Panc1 (cell line): ENCODE measurements at regions not wholly inside any gene's neighbourhood (a gene's known extent, or its start where the extent isn't known, plus 50 kb on each side); places are given as distances from the start of the nearest gene placed in this dataset.
A peak's percentile ranks its signal among the peaks of the same experiment; 100 is the strongest.

Source experiments
- POLR2AphosphoS5 ChIP-seq: IDR thresholded peaks from 2 replicates; pipeline ENCODE4 v1.6.1; 2012; ENCODE audit warnings: mild to moderate bottlenecking, low read depth, low read length, moderate library complexity
- SIN3A ChIP-seq: IDR thresholded peaks from 2 replicates; pipeline ENCODE4 v1.6.1; 2012; ENCODE audit warnings: low read depth, mild to moderate bottlenecking, low read length, moderate library complexity, borderline replicate concordance; ENCODE audit not compliant: insufficient read depth
- TF ChIP-seq, protein P1 (sequence below): fragments of 450-650 bp; IDR thresholded peaks from 2 replicates; pipeline ENCODE4 v1.5.1; 2017; ENCODE audit warnings: mild to moderate bottlenecking
- TF ChIP-seq, protein P2 (sequence below), 2 experiments: IDR thresholded peaks; 2 replicates each; pipeline ENCODE4 v1.6.1; 2011 to 2012; ENCODE audit warnings: low read depth in 2 of 2, control low read depth in 1 of 2, low read length in 1 of 2, mild to moderate bottlenecking in 1 of 2, moderate library complexity in 1 of 2; ENCODE audit not compliant: insufficient read depth in 1 of 2

GRCh38 chr13:72255908-72256307, 388.9 kb upstream of the DACH1 start:
- no peak for TF ChIP-seq POLR2AphosphoS5
- TF ChIP-seq, protein P1, sequence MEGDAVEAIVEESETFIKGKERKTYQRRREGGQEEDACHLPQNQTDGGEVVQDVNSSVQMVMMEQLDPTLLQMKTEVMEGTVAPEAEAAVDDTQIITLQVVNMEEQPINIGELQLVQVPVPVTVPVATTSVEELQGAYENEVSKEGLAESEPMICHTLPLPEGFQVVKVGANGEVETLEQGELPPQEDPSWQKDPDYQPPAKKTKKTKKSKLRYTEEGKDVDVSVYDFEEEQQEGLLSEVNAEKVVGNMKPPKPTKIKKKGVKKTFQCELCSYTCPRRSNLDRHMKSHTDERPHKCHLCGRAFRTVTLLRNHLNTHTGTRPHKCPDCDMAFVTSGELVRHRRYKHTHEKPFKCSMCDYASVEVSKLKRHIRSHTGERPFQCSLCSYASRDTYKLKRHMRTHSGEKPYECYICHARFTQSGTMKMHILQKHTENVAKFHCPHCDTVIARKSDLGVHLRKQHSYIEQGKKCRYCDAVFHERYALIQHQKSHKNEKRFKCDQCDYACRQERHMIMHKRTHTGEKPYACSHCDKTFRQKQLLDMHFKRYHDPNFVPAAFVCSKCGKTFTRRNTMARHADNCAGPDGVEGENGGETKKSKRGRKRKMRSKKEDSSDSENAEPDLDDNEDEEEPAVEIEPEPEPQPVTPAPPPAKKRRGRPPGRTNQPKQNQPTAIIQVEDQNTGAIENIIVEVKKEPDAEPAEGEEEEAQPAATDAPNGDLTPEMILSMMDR = peak; percentile 36
- no peak for TF ChIP-seq SIN3A
- TF ChIP-seq, protein P2, sequence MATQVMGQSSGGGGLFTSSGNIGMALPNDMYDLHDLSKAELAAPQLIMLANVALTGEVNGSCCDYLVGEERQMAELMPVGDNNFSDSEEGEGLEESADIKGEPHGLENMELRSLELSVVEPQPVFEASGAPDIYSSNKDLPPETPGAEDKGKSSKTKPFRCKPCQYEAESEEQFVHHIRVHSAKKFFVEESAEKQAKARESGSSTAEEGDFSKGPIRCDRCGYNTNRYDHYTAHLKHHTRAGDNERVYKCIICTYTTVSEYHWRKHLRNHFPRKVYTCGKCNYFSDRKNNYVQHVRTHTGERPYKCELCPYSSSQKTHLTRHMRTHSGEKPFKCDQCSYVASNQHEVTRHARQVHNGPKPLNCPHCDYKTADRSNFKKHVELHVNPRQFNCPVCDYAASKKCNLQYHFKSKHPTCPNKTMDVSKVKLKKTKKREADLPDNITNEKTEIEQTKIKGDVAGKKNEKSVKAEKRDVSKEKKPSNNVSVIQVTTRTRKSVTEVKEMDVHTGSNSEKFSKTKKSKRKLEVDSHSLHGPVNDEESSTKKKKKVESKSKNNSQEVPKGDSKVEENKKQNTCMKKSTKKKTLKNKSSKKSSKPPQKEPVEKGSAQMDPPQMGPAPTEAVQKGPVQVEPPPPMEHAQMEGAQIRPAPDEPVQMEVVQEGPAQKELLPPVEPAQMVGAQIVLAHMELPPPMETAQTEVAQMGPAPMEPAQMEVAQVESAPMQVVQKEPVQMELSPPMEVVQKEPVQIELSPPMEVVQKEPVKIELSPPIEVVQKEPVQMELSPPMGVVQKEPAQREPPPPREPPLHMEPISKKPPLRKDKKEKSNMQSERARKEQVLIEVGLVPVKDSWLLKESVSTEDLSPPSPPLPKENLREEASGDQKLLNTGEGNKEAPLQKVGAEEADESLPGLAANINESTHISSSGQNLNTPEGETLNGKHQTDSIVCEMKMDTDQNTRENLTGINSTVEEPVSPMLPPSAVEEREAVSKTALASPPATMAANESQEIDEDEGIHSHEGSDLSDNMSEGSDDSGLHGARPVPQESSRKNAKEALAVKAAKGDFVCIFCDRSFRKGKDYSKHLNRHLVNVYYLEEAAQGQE (IDR thresholded peaks at IDR 0.05; ENCODE audit: insufficient read depth in 1 of 2, low read depth in 2 of 2, low read length in 1 of 2) = no peak
